ENCODE measurements at regions not wholly inside any gene's neighbourhood (a gene's known extent, or its start where the extent isn't known, plus 50 kb on each side); places are given as distances from the start of the nearest gene placed in this dataset.

DNA sequence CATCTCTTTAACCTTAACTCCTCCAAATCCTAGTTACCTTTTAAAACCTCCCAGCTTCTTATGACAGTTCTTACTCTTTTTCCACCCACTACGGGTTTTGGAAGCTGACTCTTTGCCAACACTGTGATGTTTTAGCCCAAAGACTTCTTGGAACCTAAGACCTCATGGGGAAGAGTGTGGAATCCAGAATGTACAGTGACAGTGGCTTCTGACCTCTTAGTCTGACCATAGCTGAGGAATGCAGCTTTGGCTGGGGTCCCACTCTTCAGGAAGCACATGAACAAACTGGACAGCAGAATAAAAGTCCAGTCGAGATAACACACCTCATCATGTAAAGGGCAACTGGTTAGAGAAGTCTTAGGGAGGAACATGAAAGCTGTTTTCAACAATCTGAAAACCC, 161.1 kb upstream of the PKDCC start:
- Histone ChIP-seq H3K36me3 (ENCODE audit: control insufficient read depth, insufficient read depth, low read length) (no peaks in the 10 kb centered on the region), H3K9me3 (ENCODE audit: control insufficient read depth, insufficient read depth, low read depth, low read length) (no peaks in the 10 kb centered on the region), H4K20me1 (ENCODE audit: control insufficient read depth, extremely low read depth, insufficient read depth, low read length) (no peaks in the 10 kb centered on the region), H3K4me3 (replicated peaks in 1 of 4; ENCODE audit: control extremely low read depth in 1 of 4, insufficient read depth in 1 of 4, low read depth in 3 of 4, low read length in 4 of 4) (no peak overlapping the region), H3K79me2 (ENCODE audit: control insufficient read depth, insufficient read depth, low read length) (no peaks in the 10 kb centered on the region), H3K4me1 (ENCODE audit: control insufficient read depth, extremely low read depth, insufficient read depth, low read length) (no peaks in the 10 kb centered on the region), H3K27ac (ENCODE audit: insufficient read depth, low read length) (no peak overlapping the region), H3K9ac (ENCODE audit: insufficient read depth, low read length) (no peak overlapping the region), H3K4me2 (ENCODE audit: extremely low read depth, insufficient read depth, low read length) (no peak overlapping the region), H2AFZ (ENCODE audit: low read length) (no peak overlapping the region), H3K27me3 (ENCODE audit: control insufficient read depth, insufficient read depth, low read length) (no peaks in the 10 kb centered on the region)
- DNase-seq (ENCODE audit: low read depth in 2 of 2), result peak; percentile 24 to 41
- TF ChIP-seq EZH2 (IDR thresholded peaks at IDR 0.05; ENCODE audit: low read length, missing control alignments), result no peak
- TF ChIP-seq, protein P1, sequence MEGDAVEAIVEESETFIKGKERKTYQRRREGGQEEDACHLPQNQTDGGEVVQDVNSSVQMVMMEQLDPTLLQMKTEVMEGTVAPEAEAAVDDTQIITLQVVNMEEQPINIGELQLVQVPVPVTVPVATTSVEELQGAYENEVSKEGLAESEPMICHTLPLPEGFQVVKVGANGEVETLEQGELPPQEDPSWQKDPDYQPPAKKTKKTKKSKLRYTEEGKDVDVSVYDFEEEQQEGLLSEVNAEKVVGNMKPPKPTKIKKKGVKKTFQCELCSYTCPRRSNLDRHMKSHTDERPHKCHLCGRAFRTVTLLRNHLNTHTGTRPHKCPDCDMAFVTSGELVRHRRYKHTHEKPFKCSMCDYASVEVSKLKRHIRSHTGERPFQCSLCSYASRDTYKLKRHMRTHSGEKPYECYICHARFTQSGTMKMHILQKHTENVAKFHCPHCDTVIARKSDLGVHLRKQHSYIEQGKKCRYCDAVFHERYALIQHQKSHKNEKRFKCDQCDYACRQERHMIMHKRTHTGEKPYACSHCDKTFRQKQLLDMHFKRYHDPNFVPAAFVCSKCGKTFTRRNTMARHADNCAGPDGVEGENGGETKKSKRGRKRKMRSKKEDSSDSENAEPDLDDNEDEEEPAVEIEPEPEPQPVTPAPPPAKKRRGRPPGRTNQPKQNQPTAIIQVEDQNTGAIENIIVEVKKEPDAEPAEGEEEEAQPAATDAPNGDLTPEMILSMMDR (conservative IDR thresholded peaks at IDR 0.05 in 1 of 2, IDR thresholded peaks at IDR 0.05 in 1 of 2; ENCODE audit: low read depth in 1 of 2, low read length in 2 of 2), result no peak

DNA sequence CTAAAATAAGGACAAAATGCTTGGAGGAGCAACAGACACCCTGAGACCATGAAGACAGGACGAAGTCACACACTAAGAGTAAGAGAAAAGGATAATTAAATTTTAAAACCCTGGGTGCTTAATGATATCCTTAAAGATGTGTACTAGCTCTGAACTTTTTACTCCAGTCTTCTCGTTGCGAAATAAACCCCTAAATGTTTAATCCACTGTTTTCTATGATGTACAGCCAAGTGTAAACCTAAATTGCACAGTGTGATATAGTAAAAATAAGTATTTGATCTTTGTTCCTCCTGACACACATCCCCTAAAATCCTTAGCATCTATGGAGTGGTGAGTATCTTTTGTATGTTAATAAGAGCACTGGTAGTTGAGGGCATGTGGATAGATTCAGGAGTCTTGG, 157.5 kb upstream of the PKDCC start:
- Histone ChIP-seq H3K4me2 (ENCODE audit: extremely low read depth, insufficient read depth, low read length) (no peak overlapping the region), H2AFZ (ENCODE audit: low read length) (no peak overlapping the region), H4K20me1 (ENCODE audit: control insufficient read depth, extremely low read depth, insufficient read depth, low read length) (no peaks in the 10 kb centered on the region), H3K9ac (ENCODE audit: insufficient read depth, low read length) (no peak overlapping the region), H3K36me3 (ENCODE audit: control insufficient read depth, insufficient read depth, low read length) (no peaks in the 10 kb centered on the region), H3K79me2 (ENCODE audit: control insufficient read depth, insufficient read depth, low read length) (no peaks in the 10 kb centered on the region), H3K27me3 (ENCODE audit: control insufficient read depth, insufficient read depth, low read length) (no peaks in the 10 kb centered on the region), H3K4me3 (replicated peaks in 1 of 4; ENCODE audit: control extremely low read depth in 1 of 4, insufficient read depth in 1 of 4, low read depth in 3 of 4, low read length in 4 of 4) (no peak overlapping the region), H3K9me3 (ENCODE audit: control insufficient read depth, insufficient read depth, low read depth, low read length) (no peaks in the 10 kb centered on the region), H3K4me1 (ENCODE audit: control insufficient read depth, extremely low read depth, insufficient read depth, low read length) (no peaks in the 10 kb centered on the region), H3K27ac (ENCODE audit: insufficient read depth, low read length) (no peak overlapping the region)
- TF ChIP-seq, protein P1 (conservative IDR thresholded peaks at IDR 0.05 in 1 of 2, IDR thresholded peaks at IDR 0.05 in 1 of 2; ENCODE audit: low read depth in 1 of 2, low read length in 2 of 2), result no peak
- TF ChIP-seq EZH2 (IDR thresholded peaks at IDR 0.05; ENCODE audit: low read length, missing control alignments), result no peak
- DNase-seq (ENCODE audit: low read depth in 2 of 2), result no peak

GRCh38 chr2:41892476-41892875, 155.3 kb upstream of the PKDCC start:
- no peak overlapping the region for H3K9ac ChIP-seq (ENCODE audit: insufficient read depth, low read length)
- no peaks in the 10 kb centered on the region for H4K20me1 ChIP-seq (ENCODE audit: control insufficient read depth, extremely low read depth, insufficient read depth, low read length)
- no peak overlapping the region for H3K4me3 ChIP-seq (replicated peaks in 1 of 4; ENCODE audit: control extremely low read depth in 1 of 4, insufficient read depth in 1 of 4, low read depth in 3 of 4, low read length in 4 of 4)
- no peaks in the 10 kb centered on the region for H3K36me3 ChIP-seq (ENCODE audit: control insufficient read depth, insufficient read depth, low read length)
- no peak for DNase-seq (ENCODE audit: low read depth in 2 of 2)
- no peak overlapping the region for H2AFZ ChIP-seq (ENCODE audit: low read length)
- no peak overlapping the region for H3K27ac ChIP-seq (ENCODE audit: insufficient read depth, low read length)
- H3K27me3 ChIP-seq (ENCODE audit: control insufficient read depth, insufficient read depth, low read length), result peaks cover 4% of the 10 kb centered on the region
- H3K4me1 ChIP-seq (ENCODE audit: control insufficient read depth, extremely low read depth, insufficient read depth, low read length), result no peaks in the 10 kb centered on the region
- H3K4me2 ChIP-seq (ENCODE audit: extremely low read depth, insufficient read depth, low read length), result no peak overlapping the region
- H3K9me3 ChIP-seq (ENCODE audit: control insufficient read depth, insufficient read depth, low read depth, low read length), result no peaks in the 10 kb centered on the region
- no peaks in the 10 kb centered on the region for H3K79me2 ChIP-seq (ENCODE audit: control insufficient read depth, insufficient read depth, low read length)
- TF ChIP-seq, protein P1 (conservative IDR thresholded peaks at IDR 0.05 in 1 of 2, IDR thresholded peaks at IDR 0.05 in 1 of 2; ENCODE audit: low read depth in 1 of 2, low read length in 2 of 2), result no peak
- TF ChIP-seq EZH2 (IDR thresholded peaks at IDR 0.05; ENCODE audit: low read length, missing control alignments), result no peak

Measured in fibroblast of lung (primary cell).